ENCODE measurements at regions not wholly inside any gene's neighbourhood (a gene's known extent, or its start where the extent isn't known, plus 50 kb on each side); places are given as distances from the start of the nearest gene placed in this dataset.
"Not testable (repeated sequence)": the region's sequence is repeated elsewhere in the genome, so short reads cannot be mapped to it uniquely, and the experiment has no call there.

- peak; percentile 12 for DNase-seq
Observed at GRCh38 chr1:120941066-120941465, 51.5 kb downstream of the PPIAL4A start.

DNA sequence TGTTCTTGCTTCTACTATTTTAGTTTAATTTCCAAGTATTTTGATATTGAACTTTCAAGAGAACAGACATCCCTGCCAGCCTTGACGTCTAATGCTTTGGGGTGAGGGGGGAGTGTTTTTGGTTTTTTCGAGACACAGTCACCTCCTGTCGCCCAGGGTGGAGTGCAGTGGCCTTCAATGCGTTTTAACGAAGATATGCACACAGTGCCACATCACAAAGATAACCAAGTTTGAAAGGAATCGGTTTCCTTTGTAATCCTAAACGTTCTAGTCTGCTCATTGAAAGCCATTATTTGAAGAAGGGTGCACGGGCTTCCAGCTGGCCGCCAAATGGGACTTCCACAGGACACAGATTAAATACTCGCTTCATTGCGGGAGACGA lies 52.3 kb downstream of the PPIAL4A start:
- not testable (repeated sequence) for DNase-seq

- DNase-seq: peak; percentile 83
Observed at GRCh38 chr1:120942218-120942944, 52.8 kb downstream of the PPIAL4A start.

DNA sequence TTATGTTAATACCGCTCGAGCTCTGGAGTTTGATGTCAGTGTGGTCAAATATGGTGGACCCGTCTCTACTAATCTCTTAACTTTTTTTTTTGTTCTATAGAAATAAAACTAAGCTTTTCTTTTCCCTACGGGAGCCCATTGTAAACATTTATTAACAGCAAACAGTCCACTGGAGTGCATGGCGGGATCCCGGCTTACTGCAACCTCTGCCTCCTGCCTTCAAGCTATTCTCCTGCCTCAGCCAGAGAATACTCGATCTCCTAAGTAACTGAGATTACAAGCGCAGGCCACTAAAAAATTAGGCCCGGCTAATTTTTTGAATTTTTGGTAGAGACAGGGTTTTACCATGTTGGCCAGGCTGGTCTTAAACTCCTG lies 53.4 kb downstream of the PPIAL4A start:
- DNase-seq: not testable (repeated sequence)

- DNase-seq: not testable (repeated sequence)
Observed at GRCh38 chr1:120944691-120945090, 55.1 kb downstream of the PPIAL4A start.

DNA sequence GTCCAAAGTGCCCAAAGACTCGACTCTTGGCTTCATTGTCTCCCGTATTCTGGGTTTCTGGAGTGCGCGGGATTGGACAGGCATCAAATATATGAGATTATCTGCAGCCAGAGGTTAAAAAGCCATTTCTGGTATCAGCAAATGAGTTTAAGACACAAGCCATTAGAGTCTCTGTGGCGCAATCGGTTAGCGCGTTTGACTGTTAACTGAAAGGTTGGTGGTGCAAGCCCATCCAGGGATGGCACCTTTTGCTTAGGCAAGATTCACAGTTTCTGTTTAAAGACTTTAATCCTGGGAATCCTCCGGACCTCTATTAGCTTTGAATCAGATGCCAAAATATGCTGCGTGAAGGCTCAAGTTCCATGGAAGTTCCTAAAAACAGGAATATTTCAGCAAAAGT lies 55.6 kb downstream of the PPIAL4A start:
- DNase-seq: not testable (repeated sequence)

- DNase-seq: not testable (repeated sequence)
Observed at GRCh38 chr1:120947114-120947513, 57.5 kb downstream of the PPIAL4A start.

DNA sequence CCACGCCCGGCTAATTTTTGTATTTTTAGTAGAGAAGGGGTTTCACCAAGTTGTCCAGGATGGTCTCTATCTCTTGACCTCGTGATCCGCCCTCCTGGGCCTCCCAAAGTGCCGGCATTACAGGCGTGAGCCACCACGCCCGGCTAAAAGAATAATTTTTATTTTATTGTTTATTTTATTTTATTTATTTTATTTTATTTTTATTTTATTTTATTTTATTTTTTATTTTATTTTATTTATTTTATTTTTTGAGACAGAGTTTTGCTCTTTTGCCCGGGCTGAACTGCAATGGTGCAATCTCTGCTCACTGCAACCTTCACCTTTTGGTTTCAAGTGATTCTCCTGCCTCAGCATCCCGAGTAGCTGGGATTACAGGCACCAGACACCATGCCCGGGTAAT lies 60.2 kb downstream of the PPIAL4A start:
- not testable (repeated sequence) for DNase-seq

GRCh38 chr1:120950633-120951032 lies 61.1 kb downstream of the PPIAL4A start:
- DNase-seq: not testable (repeated sequence)

DNA sequence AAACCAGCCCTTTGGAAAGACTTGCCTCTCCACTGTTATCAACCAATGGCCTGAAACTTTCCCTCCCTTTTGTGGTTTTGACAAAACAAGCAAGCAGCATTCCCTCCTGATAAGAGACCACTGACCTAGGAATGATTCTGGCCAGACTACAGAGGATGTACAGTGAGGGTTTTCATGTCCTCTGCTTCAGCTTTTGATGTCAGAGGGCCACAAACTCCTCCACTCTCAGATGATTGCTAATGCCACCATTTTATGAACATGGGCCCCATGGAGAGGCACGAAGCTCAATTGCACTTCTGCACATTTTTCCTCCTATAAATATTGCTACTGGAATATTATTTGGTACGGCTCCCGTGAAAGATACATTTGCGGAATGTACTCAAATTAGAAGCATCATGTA lies 61.5 kb downstream of the PPIAL4A start:
- DNase-seq: not testable (repeated sequence)

DNA sequence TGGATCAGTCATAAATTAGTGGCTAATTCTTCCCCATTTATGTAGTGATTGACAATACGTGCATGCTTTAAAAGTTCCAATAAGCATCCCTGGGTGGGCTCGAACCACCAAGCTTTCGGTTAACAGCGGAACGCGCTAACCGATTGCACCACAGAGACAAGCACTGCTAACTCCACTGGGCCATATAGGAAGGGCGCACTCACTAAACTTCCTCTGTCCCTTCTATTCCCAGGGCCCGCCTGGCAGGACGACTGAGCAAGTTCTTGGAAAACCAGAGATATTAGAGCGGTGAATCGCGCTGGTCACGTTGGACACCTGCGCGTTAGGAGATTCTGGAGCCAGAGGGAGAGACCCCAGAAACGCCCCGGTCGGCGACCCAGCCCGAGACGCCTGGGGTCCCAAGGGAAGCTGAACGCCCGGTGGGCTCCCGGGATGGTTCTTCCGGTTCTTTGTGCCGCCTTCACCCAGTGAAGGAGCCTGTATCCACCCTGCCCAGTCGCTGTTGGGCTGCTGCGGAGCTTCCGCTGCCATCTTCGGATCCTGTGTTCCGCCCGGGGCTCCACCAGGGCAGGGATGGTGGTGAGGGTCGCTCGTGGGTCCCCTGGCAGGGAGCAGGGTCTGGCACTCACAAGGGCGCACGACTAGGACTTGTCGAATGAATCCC lies 62.8 kb downstream of the PPIAL4A start:
- not testable (repeated sequence) for DNase-seq

DNA sequence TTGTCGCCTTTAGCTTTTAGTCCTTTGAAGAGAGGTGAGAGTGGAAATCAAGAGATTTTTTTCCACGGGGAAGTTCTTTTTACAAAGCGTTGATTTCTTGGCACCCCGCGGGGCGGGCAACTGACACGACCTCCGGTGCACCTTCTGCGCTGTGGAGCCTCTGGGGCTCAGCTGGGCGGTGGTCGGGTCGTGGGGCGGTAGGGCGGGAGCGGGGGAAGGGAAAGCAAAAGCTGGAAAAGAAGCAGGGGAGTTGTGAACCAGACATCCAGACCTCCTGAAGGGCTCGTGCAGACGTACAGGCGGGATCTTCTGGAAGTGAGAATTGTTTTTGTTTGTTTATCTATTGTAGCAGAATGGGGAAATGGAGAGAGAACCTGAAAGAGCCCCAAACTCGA lies 63.3 kb downstream of the PPIAL4A start:
- DNase-seq: not testable (repeated sequence)

- DNase-seq: no peak
Observed at GRCh38 chr1:120954736-120955135, 65.2 kb downstream of the PPIAL4A start.

- not testable (repeated sequence) for DNase-seq
Observed at GRCh38 chr1:120955961-120956360, 66.4 kb downstream of the PPIAL4A start.

DNA sequence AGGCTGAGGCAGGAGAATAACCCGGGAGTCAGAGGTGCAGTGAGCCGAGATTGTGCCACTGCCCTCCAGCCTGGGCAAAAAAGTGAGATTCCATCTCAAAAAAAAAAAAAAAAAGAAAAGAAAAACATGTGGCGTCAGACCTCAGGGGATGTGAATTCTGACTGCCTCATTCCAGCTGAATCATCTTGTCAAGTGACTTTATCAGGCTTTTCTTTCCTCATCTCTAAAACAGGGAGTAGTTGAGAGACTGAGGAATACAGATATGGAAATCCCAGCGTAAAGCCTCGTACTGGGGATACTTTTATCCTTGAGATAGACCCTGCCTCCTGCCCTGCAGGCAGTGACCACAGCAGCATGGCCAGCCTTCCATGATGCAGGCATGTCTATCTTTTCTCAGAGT lies 76.4 kb downstream of the PPIAL4A start:
- DNase-seq: not testable (repeated sequence)

GRCh38 chr1:120972863-120973262 lies 83.3 kb downstream of the PPIAL4A start:
- DNase-seq: not testable (repeated sequence)

GRCh38 chr1:120973836-120974235 lies 84.3 kb downstream of the PPIAL4A start:
- not testable (repeated sequence) for DNase-seq

DNA sequence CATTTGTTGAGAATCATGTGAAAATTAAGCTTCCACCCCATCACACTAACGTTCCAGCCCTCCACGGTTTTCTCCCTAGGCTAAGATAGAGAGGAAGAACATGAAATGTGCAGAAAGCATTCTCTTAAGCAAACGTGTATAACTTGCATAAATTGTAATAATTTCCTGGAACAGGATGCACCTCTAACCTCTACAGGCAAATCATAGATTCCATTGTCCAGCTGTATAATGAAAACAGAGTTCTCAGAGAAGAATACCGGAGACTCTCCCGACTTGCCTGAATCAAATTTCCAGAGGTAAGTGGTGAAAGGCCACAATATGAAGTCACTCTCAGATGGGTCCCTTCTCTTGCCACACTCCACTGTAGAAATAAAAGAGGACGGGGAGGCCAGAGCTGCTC lies 87.7 kb downstream of the PPIAL4A start:
- DNase-seq: not testable (repeated sequence)

DNA sequence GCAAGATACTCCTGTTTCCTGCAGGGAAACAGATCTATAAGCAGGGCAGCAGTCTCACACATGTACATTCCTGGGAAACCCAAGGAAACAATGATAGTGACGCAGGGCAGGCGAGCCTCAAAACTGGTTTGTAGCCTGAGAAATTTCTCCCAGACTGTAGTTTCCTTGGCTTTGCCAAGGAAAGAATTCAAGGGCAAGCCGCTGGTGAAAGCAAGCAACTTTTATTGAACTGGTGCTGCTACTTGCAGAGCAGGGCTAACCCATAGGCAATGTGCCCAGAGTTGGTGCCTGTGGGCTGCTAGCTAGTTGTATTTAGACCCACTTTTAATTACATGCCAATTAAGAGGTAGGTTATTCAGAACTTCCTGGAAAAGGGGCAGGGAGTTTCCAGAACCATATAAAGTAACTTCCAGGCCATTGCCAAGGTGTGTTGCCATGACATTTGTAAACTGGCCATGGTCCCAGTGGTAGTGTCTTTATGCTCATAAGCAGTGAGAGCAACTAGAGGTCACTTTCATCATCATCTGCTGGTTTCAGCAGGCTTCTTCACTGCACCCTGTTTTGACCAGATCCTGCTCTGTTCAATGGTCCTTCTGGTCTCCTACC lies 92.0 kb downstream of the PPIAL4A start:
- not testable (repeated sequence) for DNase-seq

- DNase-seq: not testable (repeated sequence)
Observed at GRCh38 chr1:120994614-120995013, 105.0 kb downstream of the PPIAL4A start.

- peak; percentile 41 for DNase-seq
Observed at GRCh38 chr1:120995025-120995424, 105.5 kb downstream of the PPIAL4A start.

DNA sequence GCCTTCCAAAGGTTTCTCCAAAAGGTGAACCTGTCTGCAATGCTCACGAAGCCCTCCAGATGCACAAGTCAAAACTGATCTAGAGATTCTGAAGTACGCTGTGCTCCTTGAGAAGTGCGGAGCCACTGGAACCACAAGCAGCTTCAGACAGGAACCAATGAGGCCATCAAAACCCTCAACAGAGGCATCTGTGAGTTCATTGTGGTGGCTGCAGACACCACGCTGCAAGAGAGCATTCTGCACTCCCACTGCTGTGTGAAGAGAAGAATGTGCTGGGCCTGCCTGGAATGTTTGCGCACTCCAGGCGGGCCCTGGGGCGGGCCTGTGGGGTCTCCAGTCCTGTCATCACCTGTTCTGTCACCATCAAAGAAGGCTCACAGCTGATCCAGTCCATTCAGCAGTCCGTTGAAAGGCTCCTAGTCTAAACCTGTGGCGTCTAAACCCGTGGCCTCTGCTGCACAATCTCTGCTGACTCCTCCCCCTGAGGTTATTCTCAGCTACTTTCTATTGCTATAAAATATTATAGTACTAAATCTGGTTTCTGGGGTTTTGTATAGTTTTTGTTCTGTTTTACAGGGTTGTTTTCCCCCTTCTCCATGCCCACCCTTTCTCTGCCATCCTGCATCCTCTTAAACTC lies 111.6 kb downstream of the PPIAL4A start:
- DNase-seq: not testable (repeated sequence)

DNA sequence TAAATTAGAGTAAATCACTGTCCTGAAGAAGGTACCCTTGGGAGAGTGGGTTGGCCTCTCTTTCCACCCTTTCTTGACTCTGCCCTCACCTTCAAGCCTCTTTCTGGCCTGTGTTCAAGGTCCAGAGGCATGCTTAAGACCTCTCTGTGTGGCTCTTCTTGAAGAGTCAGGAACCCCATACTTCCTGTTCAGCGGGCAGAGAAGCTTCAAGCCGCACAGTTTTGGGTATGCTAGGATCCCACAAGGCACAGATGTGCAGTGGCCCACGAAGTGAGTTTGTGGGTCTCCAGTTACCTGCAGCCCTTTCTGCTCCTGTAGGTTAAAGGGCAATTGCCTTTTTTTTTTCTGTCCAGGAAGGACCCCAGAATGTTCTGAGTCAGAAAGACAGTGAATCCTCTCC lies 113.7 kb downstream of the PPIAL4A start:
- not testable (repeated sequence) for DNase-seq

All from CD4-positive, alpha-beta T cell treated with Interleukin-12 subunit alpha and Interleukin-12 subunit beta, for 1 hour (primary cell).